WTC11 (cell line): ENCODE measurements at regions not wholly inside any gene's neighbourhood (a gene's known extent, or its start where the extent isn't known, plus 50 kb on each side); places are given as distances from the start of the nearest gene placed in this dataset.

Experiments
- ATAC-seq: fragments of 200-7000 bp; cut with Tn5 transposase; 2 replicates; pipeline ENCODE4 v1.10.0; 2021; ENCODE audit warnings: mild to moderate bottlenecking, moderate library complexity
- CTCF ChIA-PET: fragments of 300-600 bp; sonication (Branson Sonifier 250); formaldehyde crosslinking; loops from one replicate; lab custom pipeline; 2021; ENCODE audit warnings: antibody characterized with exemption; lab: Charles Lee
- POLR2A ChIA-PET: fragments of 350-600 bp; sonication (Branson Sonifier 250); formaldehyde crosslinking; loops from one replicate; lab custom pipeline; 2021; ENCODE audit warnings: antibody characterized with exemption; lab: Charles Lee
- DNase-seq: peaks from one replicate; pipeline ENCODE4 v3.0.0; 2021; ENCODE audit warnings: low spot score
- H3K27ac Mint-ChIP-seq: 2 replicates; pipeline ENCODE4 v1.8.0; 2021; ENCODE audit warnings: mixed read lengths
- H3K27me3 Mint-ChIP-seq: 2 replicates; pipeline ENCODE4 v1.8.0; 2021; ENCODE audit warnings: low read depth, mild to moderate bottlenecking, moderate library complexity, mixed read lengths
- H3K36me3 Mint-ChIP-seq: 2 replicates; pipeline ENCODE4 v1.8.0; 2021; ENCODE audit warnings: mixed read lengths
- H3K4me1 Mint-ChIP-seq: 2 replicates; pipeline ENCODE4 v1.8.0; 2022; ENCODE audit warnings: mixed read lengths
- H3K4me3 Mint-ChIP-seq: 2 replicates; pipeline ENCODE4 v1.8.0; 2021; ENCODE audit warnings: mild to moderate bottlenecking, moderate library complexity, mixed read lengths
- H3K9me3 Mint-ChIP-seq: 2 replicates; pipeline ENCODE4 v1.8.0; 2021; ENCODE audit warnings: mixed read lengths
- CBFB ChIP-seq: sonication (generic); formaldehyde crosslinking; IDR thresholded peaks from 2 replicates; pipeline ENCODE4 v1.8.1; 2022; ENCODE audit warnings: mild to moderate bottlenecking, low read depth, missing genetic modification reagents
- CREB1 ChIP-seq: sonication (generic); formaldehyde crosslinking; IDR thresholded peaks from 2 replicates; pipeline ENCODE4 v1.8.0; 2023; ENCODE audit warnings: mild to moderate bottlenecking, missing genetic modification reagents
- E2F5 ChIP-seq: sonication (generic); formaldehyde crosslinking; IDR thresholded peaks from 2 replicates; pipeline ENCODE4 v1.8.1; 2022; ENCODE audit warnings: mild to moderate bottlenecking, moderate library complexity, missing genetic modification reagents
- ELF4 ChIP-seq: sonication (generic); formaldehyde crosslinking; IDR thresholded peaks from 2 replicates; pipeline ENCODE4 v1.8.1; 2022; ENCODE audit warnings: low read depth, mild to moderate bottlenecking, moderate library complexity, missing genetic modification reagents
- ESRRA ChIP-seq: sonication (generic); formaldehyde crosslinking; IDR thresholded peaks from 2 replicates; pipeline ENCODE4 v1.8.1; 2022; ENCODE audit warnings: mild to moderate bottlenecking, missing genetic modification reagents, borderline replicate concordance
- FOXJ3 ChIP-seq: sonication (generic); formaldehyde crosslinking; IDR thresholded peaks from 2 replicates; pipeline ENCODE4 v1.9.0; 2021; ENCODE audit warnings: missing genetic modification reagents, mild to moderate bottlenecking, borderline replicate concordance
- GABPB1 ChIP-seq: sonication (generic); formaldehyde crosslinking; IDR thresholded peaks from 2 replicates; pipeline ENCODE4 v1.8.1; 2023; ENCODE audit warnings: mild to moderate bottlenecking, missing genetic modification reagents
- HMGA2 ChIP-seq: fragments of 250-450 bp; sonication (Bioruptor Pico); IDR thresholded peaks from 2 replicates; pipeline ENCODE4 v1.4.0; 2021; ENCODE audit warnings: mild to moderate bottlenecking, moderate library complexity
- IRF1 ChIP-seq: sonication (generic); formaldehyde crosslinking; IDR thresholded peaks from 2 replicates; pipeline ENCODE4 v1.8.0; 2023; ENCODE audit warnings: missing genetic modification reagents
- JUN ChIP-seq: sonication (generic); formaldehyde crosslinking; IDR thresholded peaks from 2 replicates; pipeline ENCODE4 v1.8.0; 2023; ENCODE audit warnings: mild to moderate bottlenecking, missing genetic modification reagents
- SMAD3 ChIP-seq: sonication (generic); formaldehyde crosslinking; IDR thresholded peaks from 2 replicates; pipeline ENCODE4 v1.8.0; 2022; ENCODE audit warnings: missing genetic modification reagents, mild to moderate bottlenecking, borderline replicate concordance
- SMAD4 ChIP-seq: sonication (generic); formaldehyde crosslinking; IDR thresholded peaks from 2 replicates; pipeline ENCODE4 v1.8.0; 2022; ENCODE audit warnings: mild to moderate bottlenecking, missing genetic modification reagents
- TEAD1 ChIP-seq: sonication (generic); formaldehyde crosslinking; IDR thresholded peaks from 2 replicates; pipeline ENCODE4 v1.8.0; 2022; ENCODE audit warnings: mild to moderate bottlenecking, missing genetic modification reagents
- TEAD4 ChIP-seq: sonication (generic); formaldehyde crosslinking; IDR thresholded peaks from 2 replicates; pipeline ENCODE4 v1.8.0; 2022; ENCODE audit warnings: mild to moderate bottlenecking, missing genetic modification reagents
- ZNF232 ChIP-seq: sonication (generic); formaldehyde crosslinking; IDR thresholded peaks from 2 replicates; pipeline ENCODE4 v1.8.0; 2022; ENCODE audit warnings: mild to moderate bottlenecking, missing genetic modification reagents
- ZNF416 ChIP-seq: fragments of 250-450 bp; sonication (Bioruptor Pico); IDR thresholded peaks from 2 replicates; pipeline ENCODE4 v1.9.0; 2021; ENCODE audit warnings: mild to moderate bottlenecking, inconsistent platforms
- ZNF671 ChIP-seq: fragments of 250-450 bp; sonication (Bioruptor Pico); IDR thresholded peaks from 2 replicates; pipeline ENCODE4 v1.8.0; 2021; ENCODE audit warnings: mild to moderate bottlenecking
- TF ChIP-seq, protein P1 (sequence below): sonication (generic); formaldehyde crosslinking; IDR thresholded peaks from 2 replicates; pipeline ENCODE4 v1.8.0; 2022; ENCODE audit warnings: mild to moderate bottlenecking, missing genetic modification reagents
- TF ChIP-seq, protein P2 (sequence below): sonication (generic); formaldehyde crosslinking; IDR thresholded peaks from 2 replicates; pipeline ENCODE4 v1.8.1; 2023; ENCODE audit warnings: mild to moderate bottlenecking, moderate library complexity, missing genetic modification reagents

DNA sequence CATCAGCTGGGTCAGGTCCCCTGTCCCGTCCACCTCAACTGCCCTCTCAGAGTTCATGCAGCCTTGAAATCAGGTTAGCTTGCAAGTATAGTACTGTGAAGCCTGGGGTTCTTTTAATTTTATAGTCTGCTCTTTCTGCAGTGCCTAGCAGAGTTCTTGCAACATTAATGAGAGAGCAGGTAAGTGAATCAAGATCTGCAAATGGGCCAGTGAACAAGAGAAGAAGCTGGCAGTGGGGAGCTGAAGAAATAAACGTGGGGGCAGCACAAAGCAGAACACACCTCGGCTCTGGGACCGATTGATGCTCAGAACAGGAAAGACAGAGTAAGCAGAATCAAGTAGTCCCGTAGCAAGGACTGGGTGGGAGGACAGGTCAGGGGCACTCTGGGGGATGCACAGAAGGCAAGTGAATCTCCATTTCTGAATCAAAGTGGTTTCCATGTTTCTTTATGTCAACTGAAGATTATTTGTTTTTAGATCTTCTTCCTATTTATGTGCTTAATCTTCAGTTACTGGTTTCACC is 675.5 kb downstream of the RNF144A start:
- CTCF ChIA-PET = interaction anchor here (1.2 kb wide), 1 partner anchor 66 kb away, joined by 3 read pairs; no protein-coding TSS in a partner anchor

GRCh38 chr2:7593360-7593759 is 676.1 kb downstream of the RNF144A start:
- CTCF ChIA-PET = no interaction called here
- H3K4me1 Mint-ChIP-seq = 0 out of 2 replicates have a peak, but pooled peaks cover 6% of the 10 kb centered on the region
- no peak for ATAC-seq
- H3K27ac Mint-ChIP-seq = no peak overlapping the region
- no peaks in the 10 kb centered on the region; the same call in 1 of the 2 replicates for H3K27me3 Mint-ChIP-seq
- no peaks in the 10 kb centered on the region for H3K9me3 Mint-ChIP-seq
- no peaks in the 10 kb centered on the region for H3K36me3 Mint-ChIP-seq
- peak; percentile 78 for TF ChIP-seq HMGA2 (CRISPR knock-in tag)
- TF ChIP-seq CREB1 (CRISPR knock-in tag) = no peak
- no peak for TF ChIP-seq ZNF232 (CRISPR knock-in tag)
- POLR2A ChIA-PET = no interaction called here
- no peak overlapping the region for H3K4me3 Mint-ChIP-seq
- DNase-seq = no peak

More for the DNA sequence above, 675.5 kb downstream of the RNF144A start:
- Mint-ChIP-seq H3K4me3 (no peak overlapping the region), H3K36me3 (no peaks in the 10 kb centered on the region), H3K9me3 (no peaks in the 10 kb centered on the region; the same call in 1 of the 2 replicates), H3K4me1 (0 out of 2 replicates have a peak, but pooled peaks cover 6% of the 10 kb centered on the region), H3K27me3 (no peaks in the 10 kb centered on the region; the same call in 1 of the 2 replicates), H3K27ac (no peak overlapping the region)
- ATAC-seq = no peak
- POLR2A ChIA-PET = no interaction called here
- TF ChIP-seq E2F5 (no peak), CBFB (CRISPR knock-in tag) (no peak), SMAD3 (CRISPR knock-in tag) (no peak), CREB1 (CRISPR knock-in tag) (no peak), SMAD4 (no peak), GABPB1 (CRISPR knock-in tag) (no peak), ZNF671 (CRISPR knock-in tag) (no peak), TEAD1 (no peak), IRF1 (no peak), TEAD4 (CRISPR knock-in tag) (no peak), FOXJ3 (CRISPR knock-in tag) (no peak)
- TF ChIP-seq, protein P1, sequence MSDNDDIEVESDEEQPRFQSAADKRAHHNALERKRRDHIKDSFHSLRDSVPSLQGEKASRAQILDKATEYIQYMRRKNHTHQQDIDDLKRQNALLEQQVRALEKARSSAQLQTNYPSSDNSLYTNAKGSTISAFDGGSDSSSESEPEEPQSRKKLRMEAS = no peak
- no peak for DNase-seq

DNA sequence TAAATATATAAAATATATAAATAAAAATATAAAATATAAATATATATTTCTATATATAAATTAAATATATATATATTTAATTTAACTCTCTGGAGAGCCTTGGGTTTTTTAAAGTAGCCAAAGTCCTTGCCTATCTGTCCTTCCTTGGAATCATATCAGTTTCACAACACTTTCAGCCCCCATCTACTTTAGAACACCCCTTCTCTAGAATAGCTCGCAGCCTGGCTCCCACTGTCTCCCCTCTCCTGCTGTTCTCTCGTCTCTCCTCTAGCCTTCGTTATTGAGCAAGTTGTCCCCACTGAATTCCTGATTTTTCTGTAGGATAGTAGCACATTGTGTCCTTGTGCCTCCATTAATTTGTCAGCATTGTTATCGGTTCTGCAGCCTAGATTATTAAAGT is 677.0 kb downstream of the RNF144A start:
- Mint-ChIP-seq H3K4me3 (no peak overlapping the region), H3K36me3 (no peaks in the 10 kb centered on the region), H3K9me3 (no peaks in the 10 kb centered on the region), H3K27ac (no peak overlapping the region)
- 0 out of 2 replicates have a peak, but pooled peaks have one; percentile 62 for TF ChIP-seq HMGA2 (CRISPR knock-in tag)
- no peak for TF ChIP-seq ELF4 (CRISPR knock-in tag)
- TF ChIP-seq, all 79 proteins: peak for 1
- ChIA-PET POLR2A (interaction anchor here (1.4 kb wide), 1 partner anchor 11 kb away, joined by 6 read pairs; no protein-coding TSS in a partner anchor), CTCF (no interaction called here)
- DNase-seq = no peak
- H3K4me1 Mint-ChIP-seq = 0 out of 2 replicates have a peak, but pooled peaks cover 6% of the 10 kb centered on the region
- ATAC-seq = no peak; the same call in 1 of the 2 replicates
- no peaks in the 10 kb centered on the region; the same call in 1 of the 2 replicates for H3K27me3 Mint-ChIP-seq

DNA sequence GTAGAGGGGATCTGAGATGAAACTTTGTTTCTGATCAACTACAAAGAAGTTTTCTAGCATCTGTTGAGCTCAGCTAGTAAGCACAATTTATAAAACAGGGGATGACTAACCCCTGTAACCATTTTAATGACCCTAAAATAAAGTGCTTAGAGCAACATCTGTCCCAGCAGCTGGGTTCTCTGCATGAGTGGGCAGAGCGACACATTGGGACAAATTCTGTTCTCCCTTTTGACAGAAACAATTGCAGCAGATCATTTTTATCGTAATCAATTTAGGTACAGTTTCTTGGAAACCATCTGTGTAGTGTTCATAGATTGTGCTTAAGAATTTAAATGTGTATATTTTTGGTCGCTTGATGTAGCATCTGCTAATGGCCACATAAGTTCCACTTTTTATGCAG is 678.0 kb downstream of the RNF144A start:
- H3K4me3 Mint-ChIP-seq = no peak overlapping the region
- no peaks in the 10 kb centered on the region; the same call in 1 of the 2 replicates for H3K27me3 Mint-ChIP-seq
- ChIA-PET CTCF (no interaction called here), POLR2A (interaction anchor here (0.6 to 1.4 kb wide), 2 partner anchors 10 to 128 kb away, joined by 3 to 6 read pairs; no protein-coding TSS in a partner anchor)
- ATAC-seq (no peak), DNase-seq (no peak)
- no peaks in the 10 kb centered on the region for H3K36me3 Mint-ChIP-seq
- TF ChIP-seq ZNF416 (CRISPR knock-in tag) = no peak
- TF ChIP-seq, protein P2, sequence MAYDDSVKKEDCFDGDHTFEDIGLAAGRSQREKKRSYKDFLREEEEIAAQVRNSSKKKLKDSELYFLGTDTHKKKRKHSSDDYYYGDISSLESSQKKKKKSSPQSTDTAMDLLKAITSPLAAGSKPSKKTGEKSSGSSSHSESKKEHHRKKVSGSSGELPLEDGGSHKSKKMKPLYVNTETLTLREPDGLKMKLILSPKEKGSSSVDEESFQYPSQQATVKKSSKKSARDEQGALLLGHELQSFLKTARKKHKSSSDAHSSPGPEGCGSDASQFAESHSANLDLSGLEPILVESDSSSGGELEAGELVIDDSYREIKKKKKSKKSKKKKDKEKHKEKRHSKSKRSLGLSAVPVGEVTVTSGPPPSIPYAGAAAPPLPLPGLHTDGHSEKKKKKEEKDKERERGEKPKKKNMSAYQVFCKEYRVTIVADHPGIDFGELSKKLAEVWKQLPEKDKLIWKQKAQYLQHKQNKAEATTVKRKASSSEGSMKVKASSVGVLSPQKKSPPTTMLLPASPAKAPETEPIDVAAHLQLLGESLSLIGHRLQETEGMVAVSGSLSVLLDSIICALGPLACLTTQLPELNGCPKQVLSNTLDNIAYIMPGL = no peak
- TF ChIP-seq ESRRA = no peak
- TF ChIP-seq TEAD1 = no peak
- no peak for TF ChIP-seq JUN
- H3K4me1 Mint-ChIP-seq = 0 out of 2 replicates have a peak, but pooled peaks cover 6% of the 10 kb centered on the region
- no peak overlapping the region for H3K27ac Mint-ChIP-seq
- peaks cover 4% of the 10 kb centered on the region; the same call in 1 of the 2 replicates for H3K9me3 Mint-ChIP-seq
